Right atrium auricular region (tissue), 2 donors: ENCODE measurements at regions not wholly inside any gene's neighbourhood (a gene's known extent, or its start where the extent isn't known, plus 50 kb on each side); places are given as distances from the start of the nearest gene placed in this dataset.

Source experiments
- DNase-seq: peaks from one replicate; pipeline ENCODE4 v3.0.0-alpha.2; 2019; ENCODE audit warnings: low spot score
- H3K27ac ChIP-seq, 2 donors: fragments of 200-600 bp; sonication (generic); 1 replicate in 1 of 2; 2 replicates in 1 of 2; pipeline ENCODE4 v1.5.1; 2016 to 2019
- H3K27me3 ChIP-seq, 2 donors: fragments of 200-600 bp; sonication (generic); one replicate each; pipeline versions ENCODE4 v1.5.1 to v1.6.0; 2017 to 2019
- H3K36me3 ChIP-seq: fragments of 200-600 bp; sonication (generic); one replicate; pipeline ENCODE4 v1.5.1; 2016
- H3K4me1 ChIP-seq, 2 donors: fragments of 200-600 bp; sonication (generic); one replicate each; pipeline versions ENCODE4 v1.5.1 to v1.6.0; 2017 to 2019
- H3K4me3 ChIP-seq, 2 donors: fragments of 200-600 bp; sonication (generic); 1 replicate in 1 of 2; 2 replicates in 1 of 2; pipeline ENCODE4 v1.5.1; 2017 to 2019; ENCODE audit warnings: mild to moderate bottlenecking in 1 of 2, moderate library complexity in 1 of 2
- H3K9me3 ChIP-seq, 2 donors: fragments of 200-600 bp; sonication (generic); one replicate each; pipeline ENCODE4 v1.5.1; 2019
- CTCF ChIP-seq, 2 donors: fragments of 200-600 bp; sonication (generic); IDR thresholded peaks; one replicate each; pipeline ENCODE4 v1.5.1; 2019; ENCODE audit warnings: antibody characterized with exemption in 2 of 2

- TF ChIP-seq CTCF (IDR thresholded peaks at IDR 0.05), result no peak
- DNase-seq, result no peak
- Histone ChIP-seq H3K9me3 (no peaks in the 10 kb centered on the region), H3K36me3 (no peaks in the 10 kb centered on the region), H3K4me1 (peaks cover 0 to 13% of the 10 kb centered on the region in 2 donors), H3K4me3 (no peak overlapping the region), H3K27me3 (no peaks in the 10 kb centered on the region), H3K27ac (peak overlapping the region; percentile 24 to 39)
Observed at GRCh38 chr10:129021594-129022304, 445.3 kb upstream of the MGMT start.

- H3K4me3 ChIP-seq, result no peak overlapping the region
- H3K27ac ChIP-seq, result peak overlapping the region in 1 of 2 donors; percentile 30
- H3K9me3 ChIP-seq, result no peaks in the 10 kb centered on the region
- DNase-seq, result peak; percentile 79
- peaks cover 0 to 13% of the 10 kb centered on the region in 2 donors for H3K4me1 ChIP-seq
- TF ChIP-seq CTCF (IDR thresholded peaks at IDR 0.05), result no peak
- no peaks in the 10 kb centered on the region for H3K27me3 ChIP-seq
- no peaks in the 10 kb centered on the region for H3K36me3 ChIP-seq
Observed at GRCh38 chr10:129023082-129023481, 444.0 kb upstream of the MGMT start.

GRCh38 chr10:129024046-129024445, 443.0 kb upstream of the MGMT start:
- H3K27me3 ChIP-seq, result no peaks in the 10 kb centered on the region
- no peak for TF ChIP-seq CTCF (IDR thresholded peaks at IDR 0.05)
- peaks cover 0 to 13% of the 10 kb centered on the region in 2 donors for H3K4me1 ChIP-seq
- no peaks in the 10 kb centered on the region for H3K9me3 ChIP-seq
- no peaks in the 10 kb centered on the region for H3K36me3 ChIP-seq
- H3K4me3 ChIP-seq, result peak overlapping the region in 1 of 2 donors; percentile 12
- no peak for DNase-seq
- no peak overlapping the region for H3K27ac ChIP-seq

GRCh38 chr10:129025787-129026186, 441.3 kb upstream of the MGMT start:
- Histone ChIP-seq H3K4me1 (peaks cover 0 to 13% of the 10 kb centered on the region in 2 donors), H3K27me3 (no peaks in the 10 kb centered on the region), H3K4me3 (no peak overlapping the region), H3K36me3 (no peaks in the 10 kb centered on the region), H3K9me3 (no peaks in the 10 kb centered on the region), H3K27ac (no peak overlapping the region)
- no peak for DNase-seq
- TF ChIP-seq CTCF (IDR thresholded peaks at IDR 0.05), result no peak

- no peak for TF ChIP-seq CTCF (IDR thresholded peaks at IDR 0.05)
- H3K27me3 ChIP-seq, result no peaks in the 10 kb centered on the region
- H3K36me3 ChIP-seq, result no peaks in the 10 kb centered on the region
- no peak overlapping the region for H3K27ac ChIP-seq
- peaks cover 0 to 2% of the 10 kb centered on the region in 2 donors for H3K4me1 ChIP-seq
- DNase-seq, result no peak
- H3K9me3 ChIP-seq, result no peaks in the 10 kb centered on the region
- H3K4me3 ChIP-seq, result no peak overlapping the region
Observed at GRCh38 chr10:129027906-129028305, 439.1 kb upstream of the MGMT start.

GRCh38 chr10:129028451-129028850, 438.6 kb upstream of the MGMT start:
- Histone ChIP-seq H3K27ac (no peak overlapping the region), H3K4me1 (no peaks in the 10 kb centered on the region), H3K4me3 (no peak overlapping the region), H3K27me3 (no peaks in the 10 kb centered on the region), H3K36me3 (no peaks in the 10 kb centered on the region), H3K9me3 (no peaks in the 10 kb centered on the region)
- DNase-seq, result no peak
- no peak for TF ChIP-seq CTCF (IDR thresholded peaks at IDR 0.05)
